ENCODE measurements at regions not wholly inside any gene's neighbourhood (a gene's known extent, or its start where the extent isn't known, plus 50 kb on each side); places are given as distances from the start of the nearest gene placed in this dataset.

DNA sequence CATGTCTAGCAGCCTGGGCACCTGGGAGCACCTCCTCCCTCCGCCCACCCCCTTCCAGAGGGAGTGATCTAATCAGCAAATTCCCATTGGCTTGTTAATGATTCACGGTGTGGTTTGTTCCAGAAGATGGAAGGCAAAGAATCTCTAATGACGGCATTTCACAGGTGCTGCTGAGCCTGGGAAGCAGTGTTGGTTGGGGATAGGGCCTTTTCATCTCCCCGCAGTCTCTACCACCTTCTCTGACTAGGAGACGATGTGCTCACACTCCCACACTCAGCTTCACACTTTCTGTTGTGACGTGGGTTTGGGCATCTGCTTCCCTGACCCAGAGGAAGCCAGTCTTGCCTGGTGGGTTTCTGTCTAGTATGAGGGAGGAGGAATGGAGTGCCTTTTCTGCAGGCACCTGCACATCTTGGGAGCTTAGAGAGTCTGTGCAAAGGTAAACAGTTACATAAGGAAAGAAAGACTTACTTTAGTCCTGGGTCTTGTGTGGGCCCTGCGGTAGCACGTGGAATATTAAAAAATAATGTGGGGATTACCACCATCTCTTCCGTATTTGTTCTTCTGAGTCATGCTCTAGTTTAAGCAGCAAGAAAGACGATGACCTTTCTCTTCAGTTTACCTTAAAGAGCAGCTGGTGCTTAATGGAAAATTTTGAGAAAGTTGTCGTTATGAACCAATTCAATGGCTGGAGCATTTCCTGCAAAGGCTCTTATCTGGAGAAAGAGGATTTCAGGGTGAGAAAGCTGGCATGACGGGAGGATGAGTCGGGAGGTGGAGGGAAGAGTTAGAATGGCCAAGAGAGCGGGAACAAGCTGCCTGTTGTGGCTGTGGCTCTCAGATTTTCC, 70.6 kb upstream of the ARHGAP5 start:
- no peak for DNase-seq

DNA sequence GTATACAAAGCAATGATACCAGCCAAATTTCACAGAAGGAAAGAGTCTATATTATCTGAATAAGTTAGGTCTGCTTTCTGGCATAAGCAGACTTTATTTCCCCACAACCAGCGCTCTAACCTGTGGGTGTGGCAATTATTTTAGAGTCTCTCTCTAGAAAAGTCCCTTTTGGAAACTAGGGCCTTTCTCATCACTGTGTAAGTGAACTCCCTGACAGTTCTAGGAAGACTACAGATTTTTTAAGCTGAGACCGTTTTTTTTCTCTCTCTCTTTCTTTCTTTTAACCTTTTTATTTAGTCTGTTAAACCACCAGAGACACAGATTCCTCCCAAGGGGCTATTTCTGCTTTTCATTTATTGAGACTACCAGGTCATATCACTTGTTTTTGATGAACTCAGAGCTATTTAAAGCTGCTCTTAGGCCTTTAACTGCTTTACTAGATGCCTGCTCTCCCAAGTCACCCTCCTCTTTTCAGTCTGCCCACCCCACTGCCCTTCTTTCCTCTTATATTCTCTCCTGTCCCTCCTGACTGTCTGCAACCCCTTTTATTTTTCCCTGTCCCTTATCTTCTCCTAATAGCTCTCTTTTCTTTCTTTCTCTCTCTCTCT, 69.2 kb upstream of the ARHGAP5 start:
- no peak for DNase-seq

DNA sequence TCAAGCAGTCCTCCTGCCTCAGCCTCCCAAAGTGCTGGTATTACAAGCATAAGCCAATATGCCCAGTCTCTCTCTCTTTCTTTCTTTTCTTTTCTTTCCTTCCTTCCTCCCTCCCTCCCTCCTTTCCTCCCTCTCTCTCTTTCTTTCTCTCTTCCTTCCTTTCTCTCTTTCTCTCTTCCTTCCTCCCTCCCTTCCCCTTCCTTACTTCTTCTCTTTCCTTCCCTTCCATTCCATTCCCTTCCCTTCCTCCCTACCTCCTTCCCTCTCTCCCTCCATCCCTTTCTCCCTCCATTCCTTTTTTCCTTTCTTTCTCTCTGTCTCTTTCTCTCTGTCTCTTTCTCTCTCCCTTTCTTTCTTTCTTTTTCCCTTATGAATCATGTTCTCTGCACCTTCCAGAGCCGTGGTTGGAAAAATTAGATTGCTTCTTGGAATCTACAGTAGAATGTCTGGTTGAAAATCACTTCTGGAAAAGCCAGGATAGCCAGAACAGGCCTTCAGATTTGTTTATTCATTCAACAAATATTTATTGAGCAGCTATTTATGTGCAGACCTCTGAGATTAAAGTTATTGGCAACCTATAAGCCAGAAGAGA, 68.4 kb upstream of the ARHGAP5 start:
- no peak for DNase-seq

DNA sequence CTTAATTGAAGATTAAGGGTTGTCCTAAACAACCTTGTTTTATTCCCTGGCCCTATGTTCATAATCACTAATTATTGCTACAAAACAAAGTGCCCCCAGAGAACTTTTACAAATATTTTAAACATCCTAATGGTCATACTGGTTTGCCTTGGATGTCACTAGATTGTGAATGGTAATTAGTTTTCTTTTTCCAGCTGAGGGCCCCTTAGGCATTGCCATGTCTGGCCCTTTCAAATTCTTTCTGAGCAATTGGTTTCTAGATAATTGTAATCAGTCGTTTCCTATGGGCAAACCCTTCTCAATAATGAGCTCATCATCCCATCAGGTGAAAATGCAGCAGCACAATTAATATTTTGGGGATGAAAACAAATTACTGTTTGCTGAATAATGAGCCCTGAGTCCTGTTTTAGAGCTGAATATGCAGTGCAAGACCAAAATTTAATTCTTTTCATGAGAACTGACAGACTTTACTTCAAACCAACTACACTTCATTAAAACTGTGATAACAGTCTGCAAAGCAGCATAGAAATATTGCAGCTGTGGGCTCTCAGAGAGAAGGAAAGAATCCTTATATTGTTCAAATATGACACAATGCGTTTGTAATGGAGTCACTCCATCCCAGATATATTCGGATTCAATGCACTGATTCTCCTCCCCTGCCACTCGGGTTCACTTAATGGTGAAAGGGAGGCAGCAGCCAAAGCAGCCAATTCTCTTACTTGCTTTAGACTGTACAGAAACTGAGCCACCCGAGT, 67.7 kb upstream of the ARHGAP5 start:
- DNase-seq = no peak

DNA sequence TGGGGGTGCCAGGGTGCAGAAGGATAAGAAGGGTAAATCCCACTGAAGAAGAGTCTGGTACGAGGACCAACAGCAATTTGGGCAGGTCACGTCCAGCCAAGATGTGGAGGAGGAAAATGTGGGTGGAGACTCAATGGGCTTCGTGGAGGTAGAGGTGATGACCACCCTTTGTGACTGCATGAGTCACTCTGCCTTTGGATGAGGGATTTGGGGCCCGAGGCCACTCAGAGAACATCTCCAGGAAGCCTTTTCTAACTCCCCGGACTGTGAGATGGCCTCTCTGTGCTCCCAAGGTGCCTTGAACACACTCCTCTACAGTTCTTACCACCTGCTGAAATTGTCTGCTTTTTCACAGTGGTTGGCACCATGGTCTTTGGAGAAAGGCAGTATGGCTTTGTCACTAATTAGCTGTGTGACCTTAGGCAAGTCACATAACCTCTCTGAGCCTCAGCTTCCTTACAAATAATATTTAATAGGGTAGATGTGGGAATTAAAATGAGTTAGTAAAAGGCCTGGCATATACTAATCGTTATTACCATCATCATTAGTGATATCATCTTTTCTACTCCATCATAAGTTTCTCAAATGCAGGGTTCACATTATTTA, 67.0 kb upstream of the ARHGAP5 start:
- DNase-seq = no peak

DNA sequence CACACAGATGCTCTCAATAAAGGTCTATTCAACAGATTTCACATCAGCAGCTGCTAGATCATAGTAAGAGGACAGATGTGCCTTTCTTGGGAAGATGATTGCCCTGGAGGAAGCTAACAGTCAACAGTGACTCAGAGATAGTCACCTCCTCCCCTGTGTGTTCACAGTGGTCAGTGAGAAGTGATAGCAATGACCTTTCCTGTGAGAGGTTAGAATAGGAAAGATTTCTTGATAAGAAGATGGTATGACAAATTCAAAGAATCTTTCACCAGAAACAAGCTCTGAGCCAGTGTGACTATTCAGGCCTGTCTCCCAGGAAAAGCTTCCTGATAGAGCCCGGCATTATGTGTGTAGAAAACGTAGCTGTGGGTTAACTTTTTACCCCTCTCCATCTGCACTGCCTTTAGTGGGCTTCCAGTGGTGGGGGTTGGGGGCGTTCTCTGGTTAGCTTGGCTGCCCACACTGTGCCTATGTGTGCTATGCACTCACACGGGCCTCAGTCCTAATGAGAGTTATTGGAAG, 66.4 kb upstream of the ARHGAP5 start:
- DNase-seq = no peak

DNA sequence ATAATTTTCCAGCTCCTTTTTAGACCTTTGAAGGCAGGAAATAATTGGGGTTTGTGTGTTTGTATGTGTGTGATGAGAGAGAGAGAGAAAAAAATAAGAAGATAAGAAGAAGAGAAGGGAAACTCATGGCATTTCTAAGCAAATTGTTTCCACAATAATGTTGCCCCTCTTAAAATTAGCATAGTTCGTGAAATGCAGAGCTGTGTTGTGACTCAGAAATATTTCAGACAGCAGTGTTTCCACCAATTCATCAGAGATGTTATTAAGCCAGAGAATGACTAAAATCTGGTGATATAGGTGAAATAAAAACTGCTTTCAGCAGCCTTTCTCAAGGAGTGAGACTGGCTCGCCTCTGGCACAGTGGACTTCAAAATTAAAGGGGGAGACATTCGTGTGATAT, 65.9 kb upstream of the ARHGAP5 start:
- DNase-seq = no peak

DNA sequence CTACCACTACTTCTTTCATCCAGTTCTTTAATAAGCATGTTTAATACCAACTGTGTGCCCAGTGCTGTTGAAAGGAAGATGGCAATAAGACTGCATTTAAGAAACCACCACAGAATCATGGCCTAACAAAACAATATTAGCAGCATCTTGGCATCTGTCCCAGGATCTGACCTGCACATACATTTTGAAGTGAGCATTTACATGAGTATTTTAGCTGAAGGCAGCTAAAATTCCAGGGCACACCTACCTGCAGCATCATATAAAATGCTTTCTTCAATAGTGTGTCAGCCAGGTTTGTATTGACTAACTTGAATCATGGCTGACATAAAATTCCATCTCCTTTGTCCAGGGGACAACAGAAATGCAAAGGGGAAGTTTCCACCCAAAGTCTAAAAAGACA, 65.0 kb upstream of the ARHGAP5 start:
- DNase-seq = no peak

DNA sequence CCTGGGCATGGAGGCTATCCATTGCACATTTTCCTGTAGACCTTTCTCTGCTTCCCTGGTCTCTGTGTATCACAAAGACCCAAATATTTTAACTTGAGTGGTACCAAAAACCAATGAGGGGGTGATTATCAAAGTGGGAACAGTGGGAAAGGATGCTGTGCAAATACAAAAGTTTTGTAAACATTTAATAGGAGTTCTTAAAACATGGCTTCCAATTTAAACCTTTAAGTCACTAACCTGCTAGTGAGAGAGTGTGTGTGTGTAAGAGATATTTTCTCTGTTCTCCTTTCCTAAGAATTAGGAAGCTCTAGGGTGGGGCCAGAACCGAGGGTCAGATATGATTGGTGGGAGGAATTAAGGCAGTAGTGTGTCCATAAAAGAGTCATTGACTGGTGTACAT, 64.5 kb upstream of the ARHGAP5 start:
- no peak for DNase-seq

DNA sequence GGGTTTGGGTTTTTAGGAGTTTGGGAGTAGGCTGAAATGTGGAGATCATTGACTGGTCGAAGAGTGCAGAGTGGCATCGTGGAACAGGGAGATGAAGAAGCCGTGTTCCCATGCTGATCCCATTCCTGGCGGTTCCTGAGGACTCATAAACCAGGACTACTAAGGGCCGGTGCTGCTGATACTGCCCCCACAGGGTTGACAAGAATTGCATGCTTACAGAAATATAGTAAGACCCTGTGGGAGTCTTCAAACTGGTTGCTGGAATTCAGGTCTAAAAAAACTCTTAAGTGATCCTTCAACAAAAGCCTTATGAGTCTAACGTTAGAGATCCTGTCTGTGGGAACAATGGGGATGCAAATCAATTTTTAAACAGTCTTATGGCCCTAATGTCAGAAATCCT, 64.0 kb upstream of the ARHGAP5 start:
- no peak for DNase-seq

DNA sequence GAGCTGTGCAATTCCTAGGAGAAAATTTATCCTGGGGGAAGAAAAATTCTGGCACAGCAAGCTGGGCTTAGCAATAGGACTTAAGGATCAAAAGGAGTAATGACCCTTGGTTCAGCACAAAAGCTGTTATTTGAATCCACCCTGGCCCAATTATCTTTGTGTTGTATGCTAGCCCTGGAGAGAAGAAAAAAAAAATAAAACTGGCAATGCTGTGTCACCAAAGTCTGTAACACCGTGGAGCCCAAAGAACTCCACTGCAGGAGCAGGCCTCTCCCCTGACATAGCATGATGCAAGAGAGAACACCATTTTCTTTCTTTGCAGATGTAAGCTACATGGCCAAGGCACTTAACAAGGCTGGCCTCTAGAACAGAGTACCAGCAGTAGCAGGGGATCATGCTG, 63.0 kb upstream of the ARHGAP5 start:
- DNase-seq = no peak

DNA sequence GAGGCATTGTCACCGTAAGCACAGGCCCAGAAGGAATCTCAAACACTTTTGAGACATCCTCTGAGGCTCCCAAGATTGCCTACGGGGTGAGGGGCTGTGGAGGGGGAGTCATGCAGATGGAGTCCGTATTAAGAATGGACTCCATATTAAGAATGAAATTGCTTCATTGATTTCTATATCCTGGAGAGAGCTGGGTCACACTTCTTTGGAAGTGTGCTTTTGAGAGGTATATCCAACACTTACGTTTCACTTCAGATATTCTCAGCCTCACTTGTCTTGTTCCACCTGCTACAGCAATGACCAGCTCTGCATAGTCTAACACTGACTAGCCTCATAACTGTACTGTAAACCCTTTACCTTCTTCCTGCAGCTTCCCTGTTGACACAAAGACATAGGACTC, 62.6 kb upstream of the ARHGAP5 start:
- no peak for DNase-seq

DNA sequence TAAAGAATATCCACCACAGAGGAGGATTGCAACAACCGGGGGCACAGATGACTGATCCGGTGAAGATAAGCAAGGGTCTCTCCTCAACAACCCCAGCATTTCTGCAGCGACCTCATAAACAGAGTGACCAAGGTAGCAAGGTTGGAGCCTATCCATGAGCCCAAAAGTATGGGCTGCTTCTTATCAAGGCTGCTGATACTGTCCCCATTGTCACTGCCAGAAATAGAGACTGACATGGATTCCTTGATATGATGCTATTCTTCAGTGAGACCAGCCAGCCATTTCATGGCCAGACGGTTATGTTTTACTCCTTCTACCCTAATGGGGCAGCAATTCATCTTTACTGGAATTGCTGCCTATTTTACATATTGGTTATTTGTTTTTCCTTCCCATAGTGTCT, 61.9 kb upstream of the ARHGAP5 start:
- no peak for DNase-seq

DNA sequence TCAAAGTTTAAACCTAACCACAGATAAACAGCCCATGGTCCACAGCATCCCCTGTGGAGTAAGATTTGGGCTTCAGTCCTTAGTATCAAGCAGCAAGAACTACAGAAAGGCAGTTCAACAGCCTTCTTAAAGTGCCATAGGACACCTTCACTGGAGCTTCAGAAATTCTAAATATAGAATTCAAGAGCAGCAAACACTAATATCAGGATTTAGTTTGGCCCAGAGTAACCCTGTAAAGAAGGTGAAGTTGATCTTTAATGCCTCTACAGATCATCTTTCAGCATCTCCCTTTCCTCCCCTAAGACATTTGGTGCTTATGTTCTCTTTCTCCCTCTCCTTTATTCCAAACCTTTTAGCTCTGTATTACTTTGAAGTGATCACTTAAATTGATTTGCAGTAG, 59.5 kb upstream of the ARHGAP5 start:
- no peak for DNase-seq

DNA sequence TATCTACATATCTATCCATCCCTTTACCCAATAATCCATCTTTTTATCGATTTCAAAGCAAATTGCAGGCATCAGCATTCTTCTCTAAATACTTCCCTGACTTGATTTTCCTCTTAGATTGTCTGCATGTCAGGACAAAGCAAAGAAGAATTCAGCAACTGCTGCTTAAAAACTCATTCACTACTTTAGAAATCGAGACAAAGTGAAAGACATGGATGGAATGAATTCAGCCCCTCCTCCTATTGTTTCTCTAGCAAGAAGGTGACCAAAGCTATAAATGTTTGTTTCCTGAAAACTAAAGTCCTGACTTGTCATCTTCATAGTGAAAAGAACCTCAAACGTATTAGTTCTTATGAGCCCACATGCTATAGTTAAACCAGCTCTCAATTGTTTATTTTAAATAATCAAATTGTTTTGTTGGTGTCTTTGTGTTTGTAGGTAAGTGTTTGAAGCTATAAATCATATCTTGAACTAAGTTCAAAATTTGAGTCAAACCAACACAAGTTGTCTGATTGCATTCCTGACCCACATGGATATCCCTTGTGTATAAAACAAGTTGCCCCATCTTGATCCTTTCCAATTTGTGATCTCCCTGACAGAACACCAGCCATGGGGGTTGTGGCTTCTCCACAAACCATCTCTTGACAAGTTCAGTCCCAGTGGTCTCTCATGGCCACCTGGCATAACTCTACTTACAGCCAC, 58.6 kb upstream of the ARHGAP5 start:
- DNase-seq = no peak

DNA sequence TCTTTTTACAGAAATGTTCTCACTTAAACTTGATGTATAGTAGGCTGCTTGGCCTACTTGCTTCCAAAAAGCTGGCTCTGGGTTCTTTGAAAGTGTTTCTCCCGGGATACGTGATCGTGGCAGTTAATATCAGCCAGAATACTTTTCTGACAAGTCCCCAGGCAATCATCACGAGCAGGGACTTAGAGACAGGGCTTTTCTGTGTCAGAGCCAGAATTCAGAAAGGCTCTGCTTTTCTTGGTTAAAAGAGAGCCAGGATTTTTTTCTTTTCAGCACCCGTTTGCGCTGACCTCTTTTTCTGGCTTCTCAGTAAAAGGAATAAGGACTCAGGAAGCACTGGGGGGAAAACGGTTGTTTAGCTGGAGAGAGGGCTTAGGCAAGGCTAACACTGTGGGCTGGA, 57.8 kb upstream of the ARHGAP5 start:
- DNase-seq = no peak

DNA sequence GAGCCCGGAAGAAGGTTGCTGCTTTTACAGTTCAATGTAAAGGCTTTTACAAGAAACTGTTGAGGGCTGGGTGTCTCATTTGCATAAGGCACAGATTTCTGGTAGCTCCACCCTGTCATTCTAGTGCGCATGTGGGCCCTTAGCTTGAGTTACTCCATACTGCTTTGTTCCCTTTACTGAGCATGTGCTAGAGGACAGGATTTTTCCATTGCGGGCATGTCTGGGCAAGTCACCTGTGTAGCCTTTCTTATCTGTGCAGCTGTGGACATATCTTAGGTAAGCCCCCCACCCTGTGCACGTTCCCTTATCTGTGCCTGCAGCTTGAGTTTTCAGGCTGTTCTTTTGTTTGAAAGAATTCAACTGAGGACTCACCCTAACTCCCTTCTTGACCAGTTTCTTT, 56.2 kb upstream of the ARHGAP5 start:
- no peak for DNase-seq

DNA sequence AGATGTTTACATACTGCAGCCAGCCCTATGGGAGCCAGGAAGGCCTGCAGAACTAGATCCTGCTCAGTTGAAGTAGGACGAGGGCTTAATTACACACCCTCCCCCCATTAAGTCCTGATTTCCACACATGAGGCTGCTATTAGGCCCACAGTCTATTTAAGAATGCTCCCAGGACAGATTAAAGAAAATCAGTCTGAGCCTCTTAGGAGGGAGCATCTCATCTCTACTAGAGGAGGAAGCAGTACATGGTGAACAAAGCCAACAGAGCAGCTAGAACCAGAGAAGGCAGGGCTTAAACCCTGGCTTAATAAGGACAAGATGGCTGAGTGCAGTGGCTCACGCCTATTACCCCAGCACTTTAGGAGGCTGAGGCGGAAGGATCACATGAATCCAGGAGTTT, 55.8 kb upstream of the ARHGAP5 start:
- no peak for DNase-seq

DNA sequence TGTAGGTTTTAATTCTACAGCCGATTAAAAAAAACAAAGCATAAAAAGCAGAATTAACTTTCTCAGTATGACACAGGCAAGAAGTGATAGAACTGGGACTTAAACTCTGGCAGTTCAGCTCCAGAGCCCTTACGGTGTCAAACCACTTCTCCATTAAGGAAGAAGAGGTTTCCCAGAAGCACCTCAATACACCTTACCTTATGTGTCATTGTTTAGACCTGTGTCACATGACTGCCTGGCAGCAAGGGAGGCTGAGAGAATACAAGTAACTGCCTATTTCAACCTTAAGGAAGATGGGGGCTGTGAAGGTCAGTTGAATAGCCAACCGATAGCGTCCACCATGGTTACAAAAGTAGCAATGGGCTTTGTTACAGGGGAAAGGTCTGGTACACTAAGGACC, 54.6 kb upstream of the ARHGAP5 start:
- DNase-seq = no peak

DNA sequence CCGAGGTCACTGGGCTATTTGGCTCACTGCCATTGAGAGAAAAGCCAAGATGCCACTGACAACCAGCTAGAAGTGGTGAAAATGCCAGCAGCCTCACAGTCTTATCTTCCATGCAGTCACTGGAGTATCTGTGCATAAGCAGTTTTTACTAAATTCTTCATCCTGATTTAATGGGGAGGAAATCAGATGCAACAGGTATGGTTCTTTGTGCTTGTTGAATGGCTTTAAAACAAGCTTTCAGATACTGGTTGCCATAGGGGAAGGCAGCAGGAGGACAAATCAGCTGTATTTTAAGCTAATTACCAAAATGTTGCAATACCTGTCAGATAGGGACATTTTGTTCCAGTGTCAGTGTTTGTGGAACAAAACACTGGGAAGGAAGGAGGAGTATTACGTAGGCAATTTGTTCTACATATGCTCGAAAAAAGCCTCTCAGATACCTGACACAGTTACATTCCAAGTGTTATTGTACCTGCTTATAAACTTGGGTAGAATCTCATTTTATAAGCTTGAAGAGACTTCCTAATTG, 54.1 kb upstream of the ARHGAP5 start:
- no peak for DNase-seq

DNA sequence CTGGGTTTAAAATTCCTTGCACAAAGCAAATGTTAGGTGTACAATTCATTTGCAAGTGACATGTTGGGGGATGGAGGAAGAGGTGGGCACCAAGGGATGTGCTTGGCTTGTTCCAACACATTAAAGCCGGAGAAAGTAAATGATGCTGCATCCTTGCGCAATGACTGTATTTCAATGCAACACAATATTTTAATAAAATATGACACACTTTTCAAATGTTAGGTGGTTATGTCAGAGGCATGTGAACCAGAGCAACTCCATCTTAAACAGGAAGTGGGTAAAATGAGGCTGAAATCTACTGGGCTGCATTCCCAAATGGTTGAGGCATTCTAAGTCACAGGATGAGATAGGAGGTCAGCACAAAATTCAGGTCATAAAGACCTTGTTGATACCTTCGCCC, 53.6 kb upstream of the ARHGAP5 start:
- no peak for DNase-seq

Measured in NCI-H1436 (cell line).